B cell (primary cell): ENCODE measurements at regions not wholly inside any gene's neighbourhood (a gene's known extent, or its start where the extent isn't known, plus 50 kb on each side); places are given as distances from the start of the nearest gene placed in this dataset.

ENCODE experiments used
- ATAC-seq: fragments of 200-7000 bp; cut with Tn5 transposase; one replicate; pipeline ENCODE4 v1.10.0; 2021; ENCODE audit warnings: low read depth, mild to moderate bottlenecking, moderate number of reproducible peaks, moderate library complexity
- CTCF ChIA-PET: fragments of 350-600 bp; sonication (Branson Sonifier 250); formaldehyde crosslinking; loops from one replicate; lab custom pipeline; 2021; ENCODE audit warnings: antibody characterized with exemption, inconsistent platforms; lab: Charles Lee
- POLR2A ChIA-PET: fragments of 350-600 bp; sonication (Branson Sonifier 250); formaldehyde crosslinking; loops from one replicate; lab custom pipeline; 2021; ENCODE audit warnings: antibody characterized with exemption; lab: Charles Lee
- DNase-seq: peaks from one replicate; pipeline ENCODE4 v3.0.0; 2013
- H2AFZ ChIP-seq: 2 replicates; pipeline ENCODE4 v1.6.1; 2012; ENCODE audit warnings: mild to moderate bottlenecking, low read depth, low read length; ENCODE audit not compliant: insufficient read depth, poor library complexity, severe bottlenecking
- H3K27ac ChIP-seq, 2 donors: 1 replicate in 1 of 2; 2 replicates in 1 of 2; pipeline ENCODE4 v1.5.1; 2012 to 2013; ENCODE audit warnings: low read length in 2 of 2, mild to moderate bottlenecking in 2 of 2, moderate library complexity in 1 of 2
- H3K27me3 ChIP-seq, 4 experiments: fragments of 200-600 bp in 1 of 4; sonication (generic) in 1 of 4; replicated peaks in 1 of 4; 1 replicate in 2 of 4; 2 replicates in 2 of 4; pipeline versions ENCODE4 v1.6.1 to v1.7.0; 2013 to 2016; ENCODE audit warnings: low read length in 3 of 4, mild to moderate bottlenecking in 2 of 4, mixed read lengths in 1 of 4, moderate library complexity in 1 of 4; ENCODE audit not compliant: insufficient read depth in 4 of 4, control insufficient read depth in 3 of 4; ENCODE audit errors: control extremely low read depth in 1 of 4
- H3K36me3 ChIP-seq, 2 experiments: replicated peaks in 1 of 2; 1 replicate in 1 of 2; 2 replicates in 1 of 2; pipeline versions ENCODE4 v1.6.1 to v1.7.1; 2013; ENCODE audit warnings: low read length in 1 of 2; ENCODE audit not compliant: insufficient read depth in 2 of 2, control insufficient read depth in 1 of 2; ENCODE audit errors: control extremely low read depth in 1 of 2, extremely low read depth in 1 of 2
- H3K4me1 ChIP-seq, 2 donors: fragments of 200-600 bp in 1 of 2; sonication (generic) in 1 of 2; 1 replicate in 1 of 2; 2 replicates in 1 of 2; pipeline versions ENCODE4 v1.5.1 to v1.6.1; 2013 to 2017; ENCODE audit warnings: low read length in 2 of 2; ENCODE audit not compliant: control insufficient read depth in 2 of 2, insufficient read depth in 2 of 2
- H3K4me2 ChIP-seq: replicated peaks from 2 replicates; pipeline ENCODE3; 2012; ENCODE audit warnings: mild to moderate bottlenecking, low read depth, low read length; ENCODE audit not compliant: poor library complexity, severe bottlenecking
- H3K4me3 ChIP-seq, 5 experiments: fragments of 200-600 bp in 1 of 5; sonication (generic) in 1 of 5; 1 replicate in 3 of 5; 2 replicates in 2 of 5; pipeline versions ENCODE4 v1.5.1 to v1.7.0; 2011 to 2016; ENCODE audit warnings: low read length in 4 of 5, mild to moderate bottlenecking in 4 of 5, low read depth in 2 of 5, control low read depth in 1 of 5, moderate library complexity in 1 of 5; ENCODE audit not compliant: insufficient read depth in 1 of 5; ENCODE audit errors: control extremely low read depth in 1 of 5, extremely low read depth in 1 of 5
- H3K79me2 ChIP-seq: fragments of 200-600 bp; sonication (generic); one replicate; pipeline ENCODE4 v1.6.0; 2016; ENCODE audit warnings: low read length; ENCODE audit not compliant: control insufficient read depth, insufficient read depth
- H3K9ac ChIP-seq: fragments of 200-600 bp; sonication (generic); 2 replicates; pipeline ENCODE4 v1.6.1; 2017; ENCODE audit warnings: mild to moderate bottlenecking, low read length, moderate library complexity
- H3K9me3 ChIP-seq, 3 donors: one replicate each; pipeline versions ENCODE4 v1.6.1 to v1.7.1; 2013; ENCODE audit warnings: low read length in 2 of 3; ENCODE audit not compliant: control insufficient read depth in 2 of 3, insufficient read depth in 1 of 3; ENCODE audit errors: control extremely low read depth in 1 of 3
- H4K20me1 ChIP-seq: 2 replicates; pipeline ENCODE4 v1.6.0; 2012; ENCODE audit warnings: mild to moderate bottlenecking, low read length; ENCODE audit not compliant: insufficient read depth, control insufficient read depth, poor library complexity, severe bottlenecking
- H3K27ac Mint-ChIP-seq: one replicate; pipeline ENCODE4 v1.8.0; 2021; ENCODE audit warnings: mixed read lengths
- H3K27me3 Mint-ChIP-seq: one replicate; pipeline ENCODE4 v1.8.0; 2021; ENCODE audit warnings: mixed read lengths
- H3K4me1 Mint-ChIP-seq: one replicate; pipeline ENCODE4 v1.8.0; 2021; ENCODE audit warnings: mixed read lengths
- H3K4me3 Mint-ChIP-seq: one replicate; pipeline ENCODE4 v1.8.0; 2021; ENCODE audit warnings: mixed read lengths
- H3K9me3 Mint-ChIP-seq: one replicate; pipeline ENCODE4 v1.8.0; 2022; ENCODE audit warnings: mixed read lengths; ENCODE audit not compliant: insufficient read depth
- CTCF ChIP-seq: fragments of 200-600 bp; IDR thresholded peaks from one replicate; pipeline ENCODE4 v1.8.0; 2022; ENCODE audit warnings: antibody characterized with exemption, mild to moderate bottlenecking
- EZH2 ChIP-seq: IDR thresholded peaks from 2 replicates; pipeline ENCODE4 v1.6.1; 2012; ENCODE audit warnings: borderline replicate concordance, low read depth, mild to moderate bottlenecking, moderate library complexity, low read length; ENCODE audit not compliant: insufficient read depth, poor library complexity, severe bottlenecking
- WGBS: methylation state at CpG from one replicate; pipeline ENCODE4 v1.1.5; 2013; ENCODE audit warnings: missing lambda C conversion rate; ENCODE audit not compliant: insufficient coverage; 5-methylcytosine and 5-hydroxymethylcytosine counted together
- intact Hi-C: fragments of 100-400 bp; cut with micrococcal nuclease; formaldehyde crosslinking; loops from one replicate; pipeline ENCODE4 v1.10.0; 2022

DNA sequence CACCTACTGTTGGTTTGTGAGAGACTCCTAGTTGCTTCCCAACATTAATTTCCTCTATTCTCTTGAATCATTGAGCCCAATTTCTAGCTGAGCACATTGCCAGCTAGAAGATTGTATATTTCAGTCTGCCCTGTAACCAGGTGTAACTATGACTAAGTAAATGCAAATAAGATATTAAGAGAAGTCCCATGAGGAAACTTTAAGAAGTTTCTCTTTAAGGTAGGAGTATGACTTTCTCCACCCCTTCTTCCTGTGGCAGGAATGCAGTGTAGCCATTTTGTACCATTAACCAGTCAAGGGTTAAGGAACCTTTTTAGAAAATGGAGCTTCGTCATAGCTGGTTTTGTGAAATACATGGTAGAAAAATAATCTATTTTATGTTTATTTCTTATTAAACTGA lies 534.2 kb upstream of the RGS18 start:
- Histone ChIP-seq H3K9ac (no peak overlapping the region), H3K4me3 (no peak overlapping the region), H3K4me1 (no peaks in the 10 kb centered on the region), H3K4me2 (no peak overlapping the region), H3K9me3 (peaks cover 0 to 3% (median 0%) of the 10 kb centered on the region in 3 donors), H3K27me3 (no peaks in the 10 kb centered on the region), H3K27ac (no peak overlapping the region), H3K79me2 (no peaks in the 10 kb centered on the region), H4K20me1 (no peaks in the 10 kb centered on the region), H2AFZ (no peak overlapping the region), H3K36me3 (no peaks in the 10 kb centered on the region)
- no peak overlapping the region for H3K27ac Mint-ChIP-seq
- intact Hi-C loops: no loop called here
- WGBS: no CpG with 5 or more reads among the region's 1 CpG
- ChIA-PET POLR2A (no interaction called here), CTCF (no interaction called here)
- no peak overlapping the region for H3K4me3 Mint-ChIP-seq
- H3K9me3 Mint-ChIP-seq: peaks cover 2% of the 10 kb centered on the region
- no peaks in the 10 kb centered on the region for H3K4me1 Mint-ChIP-seq
- no peaks in the 10 kb centered on the region for H3K27me3 Mint-ChIP-seq
- no peak for ATAC-seq
- TF ChIP-seq CTCF (no peak), EZH2 (no peak)
- no peak for DNase-seq

DNA sequence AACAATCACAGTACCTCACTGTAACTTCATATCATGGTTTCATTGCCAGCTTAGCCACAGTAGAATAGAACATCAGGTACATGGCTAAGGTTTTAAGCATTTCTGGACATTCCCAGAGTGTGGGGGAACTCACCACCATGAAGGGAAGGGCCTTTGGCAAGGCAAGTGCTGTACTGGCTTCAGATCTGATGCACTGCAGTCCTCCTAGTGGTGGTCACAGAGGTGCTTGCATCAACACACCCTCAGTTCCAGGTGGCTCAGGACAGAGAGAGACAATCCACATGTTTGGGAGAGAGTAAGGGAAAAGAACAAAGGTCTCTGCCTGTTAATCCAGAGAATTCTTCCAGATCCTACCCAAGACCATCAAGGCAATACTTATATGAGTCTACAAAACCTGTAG lies 528.4 kb upstream of the RGS18 start:
- Mint-ChIP-seq H3K27me3 (no peaks in the 10 kb centered on the region), H3K9me3 (peaks cover 3% of the 10 kb centered on the region), H3K4me1 (no peaks in the 10 kb centered on the region), H3K4me3 (no peak overlapping the region), H3K27ac (no peak overlapping the region)
- ATAC-seq (no peak), DNase-seq (no peak)
- H3K27ac ChIP-seq: no peak overlapping the region
- no peaks in the 10 kb centered on the region for H3K36me3 ChIP-seq
- H3K4me1 ChIP-seq: no peaks in the 10 kb centered on the region
- TF ChIP-seq CTCF (no peak), EZH2 (no peak)
- H3K9ac ChIP-seq: no peak overlapping the region
- POLR2A ChIA-PET: no interaction called here
- no peak overlapping the region for H3K4me2 ChIP-seq
- CTCF ChIA-PET: no interaction called here
- no peak overlapping the region for H2AFZ ChIP-seq
- intact Hi-C loops: no loop called here
- H3K4me3 ChIP-seq: no peak overlapping the region
- H3K27me3 ChIP-seq: no peaks in the 10 kb centered on the region
- H3K9me3 ChIP-seq: no peaks in the 10 kb centered on the region
- no peaks in the 10 kb centered on the region for H3K79me2 ChIP-seq
- H4K20me1 ChIP-seq: no peaks in the 10 kb centered on the region
